Right lobe of liver (tissue), 4 donors: ENCODE measurements at regions not wholly inside any gene's neighbourhood (a gene's known extent, or its start where the extent isn't known, plus 50 kb on each side); places are given as distances from the start of the nearest gene placed in this dataset.

ENCODE experiments used
- POLR2A ChIP-seq: fragments of 450-650 bp; IDR thresholded peaks from one replicate; pipeline ENCODE4 v1.6.1; 2017; ENCODE audit warnings: antibody characterized with exemption, mild to moderate bottlenecking
- TF ChIP-seq, protein P1 (sequence below), 4 donors: fragments of 200-600 bp in 3 of 4; fragments of 450-650 bp in 1 of 4; IDR thresholded peaks; one replicate each; pipeline versions ENCODE4 v1.5.1 to v1.8.0; 2016 to 2022; ENCODE audit warnings: antibody characterized with exemption in 4 of 4, mild to moderate bottlenecking in 2 of 4
- donor health status: DM: no; HTN: no; CAD: no.
- donor health status: DM: no; HTN: no; CAD: no.
- donor health status: DM: no; HTN: yes; CAD: no.

- TF ChIP-seq, protein P1, sequence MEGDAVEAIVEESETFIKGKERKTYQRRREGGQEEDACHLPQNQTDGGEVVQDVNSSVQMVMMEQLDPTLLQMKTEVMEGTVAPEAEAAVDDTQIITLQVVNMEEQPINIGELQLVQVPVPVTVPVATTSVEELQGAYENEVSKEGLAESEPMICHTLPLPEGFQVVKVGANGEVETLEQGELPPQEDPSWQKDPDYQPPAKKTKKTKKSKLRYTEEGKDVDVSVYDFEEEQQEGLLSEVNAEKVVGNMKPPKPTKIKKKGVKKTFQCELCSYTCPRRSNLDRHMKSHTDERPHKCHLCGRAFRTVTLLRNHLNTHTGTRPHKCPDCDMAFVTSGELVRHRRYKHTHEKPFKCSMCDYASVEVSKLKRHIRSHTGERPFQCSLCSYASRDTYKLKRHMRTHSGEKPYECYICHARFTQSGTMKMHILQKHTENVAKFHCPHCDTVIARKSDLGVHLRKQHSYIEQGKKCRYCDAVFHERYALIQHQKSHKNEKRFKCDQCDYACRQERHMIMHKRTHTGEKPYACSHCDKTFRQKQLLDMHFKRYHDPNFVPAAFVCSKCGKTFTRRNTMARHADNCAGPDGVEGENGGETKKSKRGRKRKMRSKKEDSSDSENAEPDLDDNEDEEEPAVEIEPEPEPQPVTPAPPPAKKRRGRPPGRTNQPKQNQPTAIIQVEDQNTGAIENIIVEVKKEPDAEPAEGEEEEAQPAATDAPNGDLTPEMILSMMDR (IDR thresholded peaks at IDR 0.05), result no peak
- no peak for TF ChIP-seq POLR2A
These were observed 997.9 kb upstream of the ALCAM start for GRCh38 chr3:104368760-104369159.
